H9 (cell line): ENCODE measurements at regions not wholly inside any gene's neighbourhood (a gene's known extent, or its start where the extent isn't known, plus 50 kb on each side); places are given as distances from the start of the nearest gene placed in this dataset.

Source experiments
- DNase-seq: peaks from one replicate; pipeline ENCODE4 v3.0.0-alpha.2; 2017
- H2AFZ ChIP-seq: one replicate; pipeline ENCODE4 v1.6.1; 2013; ENCODE audit warnings: mild to moderate bottlenecking, low read length, control low read depth, moderate library complexity
- H2AK5ac ChIP-seq: 2 replicates; pipeline ENCODE4 v1.6.1; 2013; ENCODE audit warnings: low read length, control low read depth, mixed read lengths; ENCODE audit not compliant: insufficient read length
- H2BK120ac ChIP-seq: one replicate; pipeline ENCODE4 v1.6.1; 2013; ENCODE audit warnings: low read depth, mild to moderate bottlenecking, low read length, control low read depth, inconsistent platforms; ENCODE audit not compliant: poor library complexity, severe bottlenecking
- H2BK12ac ChIP-seq: 2 replicates; pipeline ENCODE4 v1.6.1; 2013; ENCODE audit warnings: low read length, control low read depth, mixed read lengths, low read depth; ENCODE audit not compliant: insufficient read length
- H2BK15ac ChIP-seq: 2 replicates; pipeline ENCODE4 v1.6.1; 2013; ENCODE audit warnings: low read depth, low read length, control low read depth
- H2BK20ac ChIP-seq: one replicate; pipeline ENCODE4 v1.6.1; 2013; ENCODE audit warnings: low read depth, mild to moderate bottlenecking, low read length, control low read depth, inconsistent platforms; ENCODE audit not compliant: poor library complexity, severe bottlenecking
- H2BK5ac ChIP-seq: 2 replicates; pipeline ENCODE4 v1.6.1; 2013; ENCODE audit warnings: low read length, control low read depth, mixed read lengths; ENCODE audit not compliant: insufficient read length
- H3K14ac ChIP-seq: 2 replicates; pipeline ENCODE4 v1.6.1; 2013; ENCODE audit warnings: low read length, control low read depth; ENCODE audit not compliant: insufficient read depth
- H3K18ac ChIP-seq: 2 replicates; pipeline ENCODE4 v1.6.1; 2013; ENCODE audit warnings: low read depth, mild to moderate bottlenecking, mixed read lengths, low read length, control low read depth; ENCODE audit not compliant: insufficient read length
- H3K23ac ChIP-seq: 2 replicates; pipeline ENCODE4 v1.6.1; 2013; ENCODE audit warnings: low read length, control low read depth, mixed read lengths, low read depth; ENCODE audit not compliant: insufficient read length
- H3K23me2 ChIP-seq: 2 replicates; pipeline ENCODE4 v1.6.1; 2013; ENCODE audit warnings: low read depth, mild to moderate bottlenecking, mixed read lengths, low read length, control low read depth; ENCODE audit not compliant: insufficient read length, poor library complexity, severe bottlenecking
- H3K27ac ChIP-seq: 2 replicates; pipeline ENCODE4 v1.5.1; 2013; ENCODE audit warnings: low read length, control low read depth, mixed read lengths, low read depth; ENCODE audit not compliant: insufficient read length
- H3K27me3 ChIP-seq: 2 replicates; pipeline ENCODE4 v1.6.1; 2013; ENCODE audit warnings: low read length, control low read depth, inconsistent platforms; ENCODE audit not compliant: insufficient read depth
- H3K4ac ChIP-seq: 2 replicates; pipeline ENCODE4 v1.6.1; 2013; ENCODE audit warnings: low read depth, mild to moderate bottlenecking, control low read depth, inconsistent platforms, low read length, moderate library complexity
- H3K4me1 ChIP-seq: 2 replicates; pipeline ENCODE4 v1.6.1; 2013; ENCODE audit warnings: low read length, control low read depth, inconsistent platforms; ENCODE audit not compliant: insufficient read depth
- H3K4me2 ChIP-seq: 2 replicates; pipeline ENCODE4 v1.6.1; 2013; ENCODE audit warnings: low read length, control low read depth, mixed read lengths; ENCODE audit not compliant: insufficient read length, insufficient read depth
- H3K56ac ChIP-seq: 2 replicates; pipeline ENCODE4 v1.6.1; 2013; ENCODE audit warnings: low read depth, mild to moderate bottlenecking, mixed read lengths, low read length, control low read depth; ENCODE audit not compliant: insufficient read length
- H3K79me1 ChIP-seq: 2 replicates; pipeline ENCODE4 v1.6.1; 2013; ENCODE audit warnings: low read depth, mild to moderate bottlenecking, moderate library complexity, low read length, control low read depth, inconsistent platforms; ENCODE audit not compliant: insufficient read depth, poor library complexity, severe bottlenecking
- H3K79me2 ChIP-seq: 2 replicates; pipeline ENCODE4 v1.6.1; 2013; ENCODE audit warnings: low read length, control low read depth, inconsistent platforms; ENCODE audit not compliant: insufficient read depth
- H3K9ac ChIP-seq: 2 replicates; pipeline ENCODE4 v1.6.1; 2013; ENCODE audit warnings: low read length, control low read depth, mixed read lengths; ENCODE audit not compliant: insufficient read length; ENCODE audit errors: extremely low read depth
- H3K9me3 ChIP-seq: one replicate; pipeline ENCODE4 v1.6.1; 2013; ENCODE audit warnings: low read depth, low read length, inconsistent platforms; ENCODE audit not compliant: control insufficient read depth
- H3T11ph ChIP-seq: one replicate; pipeline ENCODE4 v1.6.1; 2013; ENCODE audit warnings: mild to moderate bottlenecking, low read length, control low read depth, inconsistent platforms
- H4K20me1 ChIP-seq: one replicate; pipeline ENCODE4 v1.6.1; 2013; ENCODE audit not compliant: control insufficient read depth, insufficient read length, insufficient read depth
- H4K5ac ChIP-seq: 2 replicates; pipeline ENCODE4 v1.6.1; 2013; ENCODE audit warnings: low read depth, mild to moderate bottlenecking, mixed read lengths, low read length, control low read depth; ENCODE audit not compliant: insufficient read length
- H4K8ac ChIP-seq: replicated peaks from 2 replicates; pipeline ENCODE4 v1.6.1; 2013; ENCODE audit warnings: low read length, control low read depth, mixed read lengths, low read depth; ENCODE audit not compliant: insufficient read length
- H4K91ac ChIP-seq: 2 replicates; pipeline ENCODE4 v1.6.1; 2013; ENCODE audit warnings: low read depth, mild to moderate bottlenecking, moderate library complexity, mixed read lengths, low read length, control low read depth; ENCODE audit not compliant: insufficient read length
- H3K27ac Mint-ChIP-seq, 3 experiments: 2 replicates in 2 of 3; 3 replicates in 1 of 3; pipeline ENCODE4 v1.8.0; 2020 to 2021; ENCODE audit warnings: mixed read lengths in 3 of 3, mild to moderate bottlenecking in 1 of 3, moderate library complexity in 1 of 3
- H3K27me3 Mint-ChIP-seq: 2 replicates; pipeline ENCODE4 v1.8.0; 2021; ENCODE audit warnings: low read depth, mild to moderate bottlenecking, moderate library complexity, mixed read lengths
- H3K36me3 Mint-ChIP-seq, 3 experiments: 2 replicates in 2 of 3; 3 replicates in 1 of 3; pipeline ENCODE4 v1.8.0; 2020 to 2021; ENCODE audit warnings: low read depth in 3 of 3, mixed read lengths in 3 of 3; ENCODE audit not compliant: insufficient read depth in 1 of 3
- H3K4me1 Mint-ChIP-seq, 2 experiments: 2 replicates each; pipeline ENCODE4 v1.8.0; 2020; ENCODE audit warnings: mixed read lengths in 2 of 2
- H3K4me3 Mint-ChIP-seq, 2 experiments: 2 replicates in 1 of 2; 3 replicates in 1 of 2; pipeline ENCODE4 v1.8.0; 2020 to 2021; ENCODE audit warnings: mild to moderate bottlenecking in 2 of 2, mixed read lengths in 2 of 2, moderate library complexity in 1 of 2
- H3K9me3 Mint-ChIP-seq, 2 experiments: 2 replicates in 1 of 2; 3 replicates in 1 of 2; pipeline ENCODE4 v1.8.0; 2020; ENCODE audit warnings: mild to moderate bottlenecking in 2 of 2, mixed read lengths in 2 of 2, moderate library complexity in 1 of 2
- CTCF ChIP-seq: fragments of 200-600 bp; sonication (generic); conservative IDR thresholded peaks from 3 replicates; pipeline ENCODE4 v1.8.0; 2021; ENCODE audit warnings: antibody characterized with exemption, mild to moderate bottlenecking
- WGBS: extraction: QIAGEN DNeasy Blood & Tissue Kit; methylation state at CpG from one replicate; pipeline ENCODE4 v1.1.7; 2013; ENCODE audit warnings: missing lambda C conversion rate, low lambda C conversion rate, mixed read lengths; ENCODE audit not compliant: insufficient read length; ENCODE audit errors: extremely low coverage; 5-methylcytosine and 5-hydroxymethylcytosine counted together

- Histone ChIP-seq H2AFZ (no peak overlapping the region), H2BK15ac (no peak overlapping the region), H4K20me1 (no peaks in the 10 kb centered on the region), H3K79me2 (no peaks in the 10 kb centered on the region), H2BK12ac (no peak overlapping the region), H4K91ac (no peak overlapping the region), H3K9me3 (no peaks in the 10 kb centered on the region), H3K27me3 (no peaks in the 10 kb centered on the region), H3K9ac (no peak overlapping the region), H2BK20ac (no peak overlapping the region), H4K5ac (no peak overlapping the region), H4K8ac (no peak overlapping the region), H3K4me2 (no peak overlapping the region), H3K79me1 (no peaks in the 10 kb centered on the region), H3K18ac (no peak overlapping the region), H2BK120ac (no peak overlapping the region), H2AK5ac (no peak overlapping the region), H3T11ph (no peak overlapping the region), H3K27ac (no peak overlapping the region), H3K4ac (no peak overlapping the region), H2BK5ac (no peak overlapping the region), H3K23me2 (no peaks in the 10 kb centered on the region), H3K4me1 (no peaks in the 10 kb centered on the region), H3K56ac (no peak overlapping the region), H3K23ac (no peak overlapping the region), H3K14ac (no peak overlapping the region)
- Mint-ChIP-seq H3K27me3 (no peaks in the 10 kb centered on the region), H3K4me1 (peaks cover 2 to 4% of the 10 kb centered on the region in 2 experiments; a peak in 3 of 4 replicates), H3K27ac (no peak overlapping the region), H3K4me3 (no peak overlapping the region), H3K36me3 (no peaks in the 10 kb centered on the region), H3K9me3 (no peaks in the 10 kb centered on the region; a peak in 1 of 5 replicates)
- DNase-seq: no peak
- TF ChIP-seq CTCF: peak; percentile 37; the same call in 2 of the 3 replicates
- WGBS: no CpG with 5 or more reads among the region's 3 CpGs
These were observed 84.3 kb downstream of the TMEM30B start for GRCh38 chr14:61196792-61197191.
